Endodermal cell (in vitro differentiated cells): ENCODE measurements at regions not wholly inside any gene's neighbourhood (a gene's known extent, or its start where the extent isn't known, plus 50 kb on each side); places are given as distances from the start of the nearest gene placed in this dataset.

Experiments
- DNase-seq: peaks from one replicate; pipeline ENCODE4 v3.0.0-alpha.2; 2017
- H3K27ac ChIP-seq: 2 replicates; pipeline ENCODE4 v1.5.1; 2013; ENCODE audit warnings: mild to moderate bottlenecking, low read depth, low read length, moderate library complexity
- H3K27me3 ChIP-seq: 2 replicates; pipeline ENCODE4 v1.6.1; 2013; ENCODE audit warnings: mild to moderate bottlenecking, low read length, moderate library complexity; ENCODE audit not compliant: insufficient read depth, control insufficient read depth, poor library complexity, severe bottlenecking
- H3K36me3 ChIP-seq: 2 replicates; pipeline ENCODE4 v1.7.0; 2013; ENCODE audit warnings: mild to moderate bottlenecking, low read length, moderate library complexity; ENCODE audit not compliant: control insufficient read depth, insufficient read depth
- H3K4me1 ChIP-seq: one replicate; pipeline ENCODE4 v1.7.0; 2013; ENCODE audit warnings: low read length; ENCODE audit not compliant: control insufficient read depth, insufficient read depth
- H3K4me3 ChIP-seq: 2 replicates; pipeline ENCODE4 v1.5.1; 2013; ENCODE audit warnings: mild to moderate bottlenecking, low read length, moderate library complexity
- H3K9ac ChIP-seq: 2 replicates; pipeline ENCODE4 v1.6.1; 2013; ENCODE audit warnings: mild to moderate bottlenecking, low read length, moderate library complexity; ENCODE audit not compliant: poor library complexity, severe bottlenecking; ENCODE audit errors: extremely low read depth
- H3K9me3 ChIP-seq: 2 replicates; pipeline ENCODE4 v1.6.1; 2013; ENCODE audit warnings: mild to moderate bottlenecking, low read length, moderate library complexity; ENCODE audit not compliant: control insufficient read depth
- H3K27ac Mint-ChIP-seq: 2 replicates; pipeline ENCODE4 v1.8.0; 2020; ENCODE audit warnings: mixed read lengths
- H3K27me3 Mint-ChIP-seq: 2 replicates; pipeline ENCODE4 v1.8.0; 2021; ENCODE audit warnings: mild to moderate bottlenecking, mixed read lengths; ENCODE audit not compliant: insufficient read depth
- H3K36me3 Mint-ChIP-seq: 2 replicates; pipeline ENCODE4 v1.8.0; 2020; ENCODE audit warnings: low read depth, mixed read lengths
- H3K4me1 Mint-ChIP-seq: 2 replicates; pipeline ENCODE4 v1.8.0; 2020; ENCODE audit warnings: mixed read lengths
- H3K4me3 Mint-ChIP-seq: 2 replicates; pipeline ENCODE4 v1.8.0; 2020; ENCODE audit warnings: mild to moderate bottlenecking, moderate library complexity, mixed read lengths
- H3K9me3 Mint-ChIP-seq: 2 replicates; pipeline ENCODE4 v1.8.0; 2020; ENCODE audit warnings: mild to moderate bottlenecking, mixed read lengths
- WGBS, 2 experiments: methylation state at CpG; one replicate each; pipeline versions ENCODE4 v1.1.5 to v1.1.7; 2013; ENCODE audit warnings: missing lambda C conversion rate in 2 of 2, mixed read lengths in 1 of 2; ENCODE audit not compliant: insufficient coverage in 1 of 2, insufficient read length in 1 of 2; 5-methylcytosine and 5-hydroxymethylcytosine counted together
- TF ChIP-seq, protein P1 (sequence below): fragments of 200-600 bp; sonication (generic); conservative IDR thresholded peaks from 2 replicates; pipeline ENCODE4 v1.5.0; 2021; ENCODE audit warnings: antibody characterized with exemption, mild to moderate bottlenecking

DNA sequence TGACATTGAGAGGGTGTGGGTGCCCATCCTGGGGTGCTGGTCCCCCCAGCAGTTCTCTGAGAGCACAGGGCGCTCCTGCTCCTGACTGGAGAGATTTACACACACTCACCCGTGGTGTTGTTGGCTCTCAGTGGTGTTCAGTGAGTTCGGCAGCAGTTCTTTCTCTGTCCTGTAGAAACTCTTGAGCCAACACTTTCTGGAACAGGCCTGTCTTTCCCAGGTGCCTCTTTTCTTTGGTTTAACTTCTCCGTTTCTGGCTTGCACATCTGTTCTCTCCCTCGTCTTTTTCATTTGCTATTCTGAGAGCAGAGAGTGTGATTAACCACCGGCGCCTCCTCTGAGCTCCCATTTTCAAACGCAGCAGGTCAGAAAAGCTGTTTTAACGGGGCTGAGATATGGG is 284.5 kb downstream of the IRX2 start:
- TF ChIP-seq, protein P1, sequence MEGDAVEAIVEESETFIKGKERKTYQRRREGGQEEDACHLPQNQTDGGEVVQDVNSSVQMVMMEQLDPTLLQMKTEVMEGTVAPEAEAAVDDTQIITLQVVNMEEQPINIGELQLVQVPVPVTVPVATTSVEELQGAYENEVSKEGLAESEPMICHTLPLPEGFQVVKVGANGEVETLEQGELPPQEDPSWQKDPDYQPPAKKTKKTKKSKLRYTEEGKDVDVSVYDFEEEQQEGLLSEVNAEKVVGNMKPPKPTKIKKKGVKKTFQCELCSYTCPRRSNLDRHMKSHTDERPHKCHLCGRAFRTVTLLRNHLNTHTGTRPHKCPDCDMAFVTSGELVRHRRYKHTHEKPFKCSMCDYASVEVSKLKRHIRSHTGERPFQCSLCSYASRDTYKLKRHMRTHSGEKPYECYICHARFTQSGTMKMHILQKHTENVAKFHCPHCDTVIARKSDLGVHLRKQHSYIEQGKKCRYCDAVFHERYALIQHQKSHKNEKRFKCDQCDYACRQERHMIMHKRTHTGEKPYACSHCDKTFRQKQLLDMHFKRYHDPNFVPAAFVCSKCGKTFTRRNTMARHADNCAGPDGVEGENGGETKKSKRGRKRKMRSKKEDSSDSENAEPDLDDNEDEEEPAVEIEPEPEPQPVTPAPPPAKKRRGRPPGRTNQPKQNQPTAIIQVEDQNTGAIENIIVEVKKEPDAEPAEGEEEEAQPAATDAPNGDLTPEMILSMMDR: no peak
- H3K27me3 ChIP-seq: no peaks in the 10 kb centered on the region
- 80 to 85% methylated on average over 9 of the region's 9 CpGs for WGBS, 2 experiments
- no peaks in the 10 kb centered on the region for H3K36me3 Mint-ChIP-seq
- no peak overlapping the region for H3K27ac Mint-ChIP-seq
- no peak overlapping the region for H3K4me3 Mint-ChIP-seq
- H3K27ac ChIP-seq: no peak overlapping the region
- H3K9me3 Mint-ChIP-seq: peaks cover 13% of the 10 kb centered on the region
- no peaks in the 10 kb centered on the region for H3K4me1 ChIP-seq
- H3K9me3 ChIP-seq: no peaks in the 10 kb centered on the region
- no peak overlapping the region for H3K9ac ChIP-seq
- H3K4me3 ChIP-seq: no peak overlapping the region
- peaks cover 70% of the 10 kb centered on the region for H3K27me3 Mint-ChIP-seq
- DNase-seq: no peak
- H3K4me1 Mint-ChIP-seq: peaks cover 26% of the 10 kb centered on the region
- no peaks in the 10 kb centered on the region for H3K36me3 ChIP-seq

GRCh38 chr5:2465383-2465782 is 286.1 kb downstream of the IRX2 start:
- Mint-ChIP-seq H3K4me3 (no peak overlapping the region), H3K36me3 (no peaks in the 10 kb centered on the region), H3K27me3 (peaks cover 78% of the 10 kb centered on the region), H3K27ac (no peak overlapping the region), H3K4me1 (peaks cover 26% of the 10 kb centered on the region), H3K9me3 (no peaks in the 10 kb centered on the region)
- TF ChIP-seq, protein P1: no peak
- no peak overlapping the region for H3K4me3 ChIP-seq
- no peaks in the 10 kb centered on the region for H3K36me3 ChIP-seq
- no peak overlapping the region for H3K27ac ChIP-seq
- H3K27me3 ChIP-seq: no peaks in the 10 kb centered on the region
- no peaks in the 10 kb centered on the region for H3K4me1 ChIP-seq
- no peaks in the 10 kb centered on the region for H3K9me3 ChIP-seq
- H3K9ac ChIP-seq: no peak overlapping the region
- WGBS, 2 experiments: 72 to 91% methylated on average over 7 to 10 of the region's 10 CpGs
- peak; percentile 73 for DNase-seq

- Histone ChIP-seq H3K4me1 (no peaks in the 10 kb centered on the region), H3K36me3 (no peaks in the 10 kb centered on the region), H3K27me3 (no peaks in the 10 kb centered on the region), H3K9ac (no peak overlapping the region), H3K9me3 (no peaks in the 10 kb centered on the region), H3K4me3 (no peak overlapping the region), H3K27ac (no peak overlapping the region)
- Mint-ChIP-seq H3K27ac (no peak overlapping the region), H3K36me3 (no peaks in the 10 kb centered on the region), H3K4me1 (peaks cover 26% of the 10 kb centered on the region), H3K27me3 (peaks cover 86% of the 10 kb centered on the region), H3K4me3 (no peak overlapping the region), H3K9me3 (no peaks in the 10 kb centered on the region)
- TF ChIP-seq, protein P1: no peak
- no peak for DNase-seq
- WGBS, 2 experiments: 83 to 91% methylated on average over 1 to 9 of the region's 9 CpGs
These were observed 287.3 kb downstream of the IRX2 start for GRCh38 chr5:2464141-2464540.
